HG03025 (cell line): ENCODE measurements at regions not wholly inside any gene's neighbourhood (a gene's known extent, or its start where the extent isn't known, plus 50 kb on each side); places are given as distances from the start of the nearest gene placed in this dataset.

ENCODE experiments used
- ATAC-seq: cut with Tn5 transposase; IDR thresholded peaks from one replicate; pipeline ENCODE4 v1.9.1; 2021; ENCODE audit warnings: mild to moderate bottlenecking, moderate library complexity; ENCODE audit not compliant: unreplicated experiment, low FRiP score

- ATAC-seq, result no peak
Observed at GRCh38 chr11:91209751-91210150, 986.9 kb upstream of the CHORDC1 start.

GRCh38 chr11:91209306-91209705 lies 986.5 kb upstream of the CHORDC1 start:
- no peak for ATAC-seq

- no peak for ATAC-seq
Observed at GRCh38 chr11:91199866-91200265, 977.0 kb upstream of the CHORDC1 start.

DNA sequence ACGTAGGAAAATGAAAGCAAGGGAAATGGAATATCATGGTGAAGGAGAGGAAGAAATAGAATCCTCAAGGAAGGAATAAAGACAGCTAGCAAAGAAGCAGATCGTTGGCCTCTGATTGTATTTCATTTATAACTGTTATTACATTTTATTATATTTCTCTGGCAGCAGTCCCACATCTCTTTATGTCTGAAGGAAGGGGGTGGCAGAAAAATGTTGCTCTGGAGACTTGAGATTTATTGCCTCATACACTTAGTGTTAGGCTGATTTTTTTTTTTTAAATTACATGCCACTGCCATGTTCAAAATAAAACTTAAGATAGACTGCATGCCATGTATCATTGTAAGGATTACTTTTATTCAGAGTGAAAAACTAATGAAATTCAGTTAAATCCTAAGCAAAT lies 971.7 kb upstream of the CHORDC1 start:
- ATAC-seq, result no peak

DNA sequence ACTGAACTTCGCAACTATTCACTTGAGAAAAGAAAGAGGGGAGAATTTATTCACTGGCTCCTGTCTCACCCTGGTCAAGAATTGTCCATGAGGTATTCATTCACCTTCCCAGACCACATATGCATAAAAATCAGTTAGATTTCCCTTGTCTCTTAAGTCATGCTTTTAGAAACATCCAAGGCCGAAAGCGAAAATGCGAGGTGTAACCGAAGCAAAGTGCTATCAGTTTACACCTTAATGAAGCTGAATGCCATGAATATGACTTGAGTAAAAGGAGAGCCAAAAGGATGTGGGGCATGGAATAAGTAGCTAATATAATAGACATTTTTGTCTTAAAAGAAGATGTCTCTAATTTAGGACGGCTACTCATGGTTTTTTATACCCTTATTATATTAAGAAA lies 965.6 kb upstream of the CHORDC1 start:
- no peak for ATAC-seq

DNA sequence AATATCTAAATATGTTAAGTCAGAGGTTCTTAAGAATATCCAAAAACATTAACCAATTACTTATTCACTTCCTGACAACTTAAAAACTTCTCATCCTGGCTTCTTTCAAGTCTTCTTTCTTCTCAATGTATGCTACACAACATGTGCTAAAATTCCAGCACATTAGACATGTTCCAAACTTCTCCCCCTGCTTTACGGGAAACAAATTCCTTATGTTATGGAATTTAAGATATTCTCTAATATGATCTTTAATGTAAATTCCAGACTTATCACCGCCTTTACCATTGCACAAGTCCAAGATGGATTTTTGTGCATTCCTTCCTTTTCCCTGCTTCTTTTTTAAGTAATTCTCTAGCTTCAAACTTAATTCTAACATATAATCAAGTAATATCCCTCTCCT lies 964.5 kb upstream of the CHORDC1 start:
- ATAC-seq, result no peak

DNA sequence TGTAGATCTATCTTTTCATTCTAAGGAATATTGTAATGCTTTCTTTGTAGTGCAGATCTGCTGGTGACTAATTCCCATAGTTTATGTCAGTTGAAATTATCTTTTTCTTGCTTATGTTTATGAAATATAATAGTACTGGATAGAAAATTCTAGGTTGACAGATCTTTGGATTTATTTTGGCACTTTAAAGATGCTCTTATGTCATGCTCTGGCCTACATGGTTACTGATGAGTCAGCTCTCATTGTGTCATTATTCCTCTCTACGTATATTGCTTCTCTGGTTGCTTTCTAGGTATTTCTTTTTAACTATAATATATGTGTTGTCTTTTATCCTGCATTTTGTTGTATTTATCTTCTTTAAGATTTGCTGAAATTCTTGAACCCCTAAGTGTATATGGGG lies 955.5 kb upstream of the CHORDC1 start:
- no peak for ATAC-seq

DNA sequence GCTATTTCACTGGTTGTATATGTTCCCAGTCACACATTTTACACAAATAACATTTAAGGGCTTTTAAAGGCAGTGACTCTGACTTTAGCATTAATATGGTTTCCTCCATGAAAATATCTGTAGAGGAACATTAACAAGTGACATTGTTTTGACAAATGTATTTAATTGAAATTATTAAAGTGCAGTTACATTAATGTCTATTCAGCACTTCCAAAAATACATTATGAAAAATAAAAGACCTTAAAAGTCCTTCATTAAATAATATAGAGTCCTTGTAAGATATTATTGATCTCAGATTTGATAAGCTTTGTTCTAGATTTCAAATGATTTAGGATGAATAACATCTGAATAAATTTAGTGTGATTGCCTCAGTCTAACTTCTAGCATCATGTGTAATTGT lies 951.9 kb upstream of the CHORDC1 start:
- no peak for ATAC-seq

GRCh38 chr11:91174193-91174592 lies 951.3 kb upstream of the CHORDC1 start:
- ATAC-seq, result no peak

GRCh38 chr11:91173701-91174100 lies 950.9 kb upstream of the CHORDC1 start:
- no peak for ATAC-seq

DNA sequence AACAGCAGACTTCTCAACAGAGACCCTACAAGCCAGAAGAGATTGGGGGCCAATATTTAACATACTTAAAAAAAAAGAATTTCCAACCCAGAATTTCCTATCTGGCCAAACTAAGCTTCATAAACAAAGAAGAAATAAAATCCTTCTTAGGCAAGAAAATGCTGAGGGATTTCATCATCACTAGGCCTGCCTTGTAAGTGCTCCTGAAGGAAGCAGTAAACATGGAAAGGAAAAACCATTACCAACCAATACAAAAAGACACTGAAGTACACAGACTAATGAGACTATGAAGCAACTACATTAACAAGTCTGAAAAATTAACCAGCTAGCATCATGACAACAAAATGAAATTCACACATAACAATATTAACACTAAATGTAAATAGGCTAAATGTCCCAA lies 947.9 kb upstream of the CHORDC1 start:
- no peak for ATAC-seq

- no peak for ATAC-seq
Observed at GRCh38 chr11:91164452-91164822, 941.6 kb upstream of the CHORDC1 start.

GRCh38 chr11:91163619-91164451 lies 941.0 kb upstream of the CHORDC1 start:
- ATAC-seq, result no peak

DNA sequence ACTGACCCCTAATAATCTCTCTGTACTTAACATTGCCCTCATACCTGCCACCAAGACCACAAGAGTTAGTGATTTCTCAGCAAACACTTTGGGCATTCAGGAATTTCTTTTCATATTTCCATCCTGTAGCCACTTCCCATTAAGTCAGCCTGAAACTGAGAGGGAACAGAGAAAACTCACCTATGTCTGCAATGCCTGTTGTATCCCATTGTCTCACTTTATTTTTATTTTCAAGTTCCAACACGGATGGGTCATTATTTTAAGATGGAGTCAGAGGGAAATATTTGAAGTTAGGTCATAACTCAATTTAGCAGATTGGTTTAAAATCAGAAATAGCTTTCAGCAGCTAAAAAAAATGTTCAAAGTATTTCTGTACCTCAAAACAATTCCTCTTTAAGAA lies 937.8 kb upstream of the CHORDC1 start:
- no peak for ATAC-seq

GRCh38 chr11:91158891-91159537 lies 936.2 kb upstream of the CHORDC1 start:
- no peak for ATAC-seq

GRCh38 chr11:91158297-91158696 lies 935.4 kb upstream of the CHORDC1 start:
- ATAC-seq, result no peak

GRCh38 chr11:91156041-91156440 lies 933.2 kb upstream of the CHORDC1 start:
- ATAC-seq, result no peak

DNA sequence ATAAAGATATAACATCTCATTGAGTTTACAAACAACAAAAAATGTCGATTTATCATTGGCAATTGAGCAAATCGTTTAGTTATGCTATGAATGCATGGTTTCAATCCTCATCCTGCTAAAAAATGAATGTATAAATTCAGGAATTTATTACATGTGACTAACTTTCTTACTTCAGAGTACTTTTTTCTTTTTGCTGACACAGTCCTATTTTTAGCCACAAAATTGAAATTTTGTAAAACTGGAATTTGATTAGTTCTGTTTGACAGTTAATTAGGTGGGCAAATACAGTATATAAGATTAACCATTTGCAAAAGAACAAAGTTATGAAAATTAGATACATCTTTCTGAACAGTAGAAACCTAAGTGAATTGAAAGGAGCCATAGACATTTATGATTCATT lies 925.0 kb upstream of the CHORDC1 start:
- ATAC-seq, result no peak

GRCh38 chr11:91141655-91142054 lies 918.8 kb upstream of the CHORDC1 start:
- ATAC-seq, result no peak

DNA sequence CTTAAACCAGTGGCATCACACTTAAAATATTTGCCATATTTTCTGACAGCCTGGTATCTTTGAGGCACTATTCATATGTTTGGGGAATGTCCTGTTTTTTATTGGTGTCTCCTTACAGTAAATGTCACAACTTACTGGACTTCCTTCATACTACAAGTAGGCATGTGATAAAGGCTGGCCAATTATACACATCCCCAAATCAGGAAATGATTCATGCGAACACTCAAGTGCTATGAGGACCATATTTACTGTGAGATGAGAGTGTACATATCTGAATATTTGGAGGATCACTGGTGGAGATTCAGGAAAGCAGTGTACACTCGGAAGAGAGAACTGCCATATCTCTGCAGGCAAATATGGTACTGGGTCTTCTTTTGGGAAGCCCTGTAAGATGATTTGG lies 913.8 kb upstream of the CHORDC1 start:
- no peak for ATAC-seq

DNA sequence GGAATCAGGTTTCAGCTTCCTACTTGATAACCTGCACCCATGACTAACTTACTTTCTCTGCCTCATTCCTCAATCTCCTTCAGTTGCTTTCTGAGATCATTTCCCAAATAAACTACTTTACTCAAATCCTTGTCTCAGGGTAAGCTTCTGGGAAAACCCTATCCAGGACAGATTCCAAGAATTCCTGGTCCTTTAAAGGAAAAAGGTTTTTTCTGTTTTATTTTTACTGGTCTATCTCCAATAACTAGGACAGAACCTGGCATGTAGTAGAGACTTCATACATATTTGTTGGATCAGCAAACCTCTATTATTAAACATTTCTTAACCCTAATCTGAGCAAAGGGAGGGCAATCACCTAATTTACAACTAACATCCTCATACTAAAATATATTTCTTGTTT lies 910.5 kb upstream of the CHORDC1 start:
- ATAC-seq, result no peak

DNA sequence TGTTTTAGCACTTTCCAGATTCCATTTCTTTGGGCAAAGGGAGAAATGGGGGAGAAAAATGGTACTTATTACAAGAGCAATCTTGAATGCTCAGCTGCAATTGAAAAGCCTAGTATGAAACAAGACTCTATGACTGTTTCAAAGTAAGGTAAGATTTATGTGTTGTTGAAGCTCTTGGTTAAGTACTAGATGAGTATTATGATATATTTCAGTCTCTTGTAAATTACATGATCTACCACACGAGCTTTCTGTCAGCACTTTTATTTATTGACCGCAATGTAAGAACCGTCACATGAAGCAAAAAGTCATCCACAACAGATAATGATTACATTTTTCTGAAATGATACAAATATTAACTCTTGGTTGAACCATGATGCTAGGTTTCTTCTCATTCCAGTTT lies 906.7 kb upstream of the CHORDC1 start:
- ATAC-seq, result no peak
